Adrenal gland (tissue), 9 donors: ENCODE measurements at regions not wholly inside any gene's neighbourhood (a gene's known extent, or its start where the extent isn't known, plus 50 kb on each side); places are given as distances from the start of the nearest gene placed in this dataset.

Experiments used
- DNase-seq, 7 donors: peaks; one replicate each; pipeline ENCODE4 v3.0.0-alpha.2; 2019 to 2020
- H3K27ac ChIP-seq, 5 donors: fragments of 200-600 bp; sonication (generic) in 4 of 5; 1 replicate in 3 of 5; 2 replicates in 2 of 5; pipeline versions ENCODE4 v1.5.1 to v1.8.0; 2016 to 2020; ENCODE audit warnings: mild to moderate bottlenecking in 1 of 5
- H3K27me3 ChIP-seq: fragments of 200-600 bp; 2 replicates; pipeline ENCODE4 v1.8.0; 2021
- H3K36me3 ChIP-seq, 2 donors: fragments of 200-600 bp; replicated peaks in 1 of 2; 1 replicate in 1 of 2; 2 replicates in 1 of 2; pipeline versions ENCODE4 v1.5.1 to v1.8.0; 2018 to 2022
- H3K4me1 ChIP-seq, 2 donors: fragments of 200-600 bp; replicated peaks in 1 of 2; 1 replicate in 1 of 2; 2 replicates in 1 of 2; pipeline versions ENCODE4 v1.5.1 to v1.8.0; 2018 to 2021
- H3K4me3 ChIP-seq, 4 donors: fragments of 200-600 bp; sonication (generic) in 3 of 4; one replicate each; pipeline ENCODE4 v1.5.1; 2016 to 2018
- H3K9me3 ChIP-seq, 3 donors: fragments of 200-600 bp; sonication (generic) in 1 of 3; replicated peaks in 1 of 3; 1 replicate in 2 of 3; 2 replicates in 1 of 3; pipeline versions ENCODE4 v1.5.1 to v1.8.0; 2016 to 2021
- POLR2A ChIP-seq, 2 donors: fragments of 450-650 bp; IDR thresholded peaks; one replicate each; pipeline ENCODE4 v1.6.1; 2017; ENCODE audit warnings: antibody characterized with exemption in 2 of 2, mild to moderate bottlenecking in 2 of 2, moderate library complexity in 1 of 2
- WGBS, 4 donors: extraction: QIAGEN DNeasy Blood & Tissue Kit in 2 of 4; methylation state at CpG; one replicate each; pipeline versions ENCODE4 v1.1.5 to v1.1.7; 2013 to 2017; 5-methylcytosine and 5-hydroxymethylcytosine counted together
- intact Hi-C, 2 donors: fragments of 100-400 bp; cut with DNase I; formaldehyde crosslinking; loops; one replicate each; pipeline versions ENCODE4 v1.14.1 to v1.15.0; 2022 to 2023
- TF ChIP-seq, protein P1 (sequence below), 6 experiments: fragments of 450-650 bp in 4 of 6; fragments of 200-600 bp in 2 of 6; sonication (generic) in 1 of 6; IDR thresholded peaks; 1 replicate in 5 of 6; 2 replicates in 1 of 6; pipeline versions ENCODE4 v1.5.1 to v1.8.0; 2016 to 2021; ENCODE audit warnings: antibody characterized with exemption in 6 of 6, mild to moderate bottlenecking in 2 of 6, moderate library complexity in 1 of 6
- donor health status: healthy with polysubstance abuse.
- donor health status: Bipolar disorder and iron deficiency.
- donor health status: DM: yes; HTN: yes; CAD: no.
- donor health status: DM: no; HTN: no; CAD: no.
- donor health status: DM: no; HTN: no; CAD: no.

DNA sequence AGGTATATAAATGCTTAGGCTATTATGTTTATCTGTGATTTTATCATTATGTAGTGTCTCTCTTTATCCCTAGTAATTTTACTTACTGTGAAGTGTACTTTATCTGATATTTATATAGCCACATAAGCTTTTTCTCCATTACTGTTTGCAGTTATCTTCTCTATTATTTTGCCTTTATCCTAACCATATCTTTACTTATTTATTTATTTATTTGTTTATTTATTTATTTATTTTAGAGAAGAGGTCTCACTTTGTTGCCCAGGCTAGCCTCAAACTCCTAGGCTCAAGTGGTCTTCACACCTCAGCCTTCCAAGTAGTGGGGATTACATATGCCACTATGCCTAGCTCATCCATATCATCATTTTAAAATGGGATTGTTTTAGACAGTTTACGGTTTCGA, 331.8 kb downstream of the C7orf25 start:
- H3K4me3 ChIP-seq = no peak overlapping the region
- 96 to 99% (median 97%) methylated on average over 2 of the region's 2 CpGs for WGBS, 4 donors
- H3K27ac ChIP-seq = no peak overlapping the region
- no peaks in the 10 kb centered on the region for H3K36me3 ChIP-seq
- H3K9me3 ChIP-seq = no peaks in the 10 kb centered on the region
- H3K4me1 ChIP-seq = no peaks in the 10 kb centered on the region
- no peaks in the 10 kb centered on the region for H3K27me3 ChIP-seq
- TF ChIP-seq, protein P1, sequence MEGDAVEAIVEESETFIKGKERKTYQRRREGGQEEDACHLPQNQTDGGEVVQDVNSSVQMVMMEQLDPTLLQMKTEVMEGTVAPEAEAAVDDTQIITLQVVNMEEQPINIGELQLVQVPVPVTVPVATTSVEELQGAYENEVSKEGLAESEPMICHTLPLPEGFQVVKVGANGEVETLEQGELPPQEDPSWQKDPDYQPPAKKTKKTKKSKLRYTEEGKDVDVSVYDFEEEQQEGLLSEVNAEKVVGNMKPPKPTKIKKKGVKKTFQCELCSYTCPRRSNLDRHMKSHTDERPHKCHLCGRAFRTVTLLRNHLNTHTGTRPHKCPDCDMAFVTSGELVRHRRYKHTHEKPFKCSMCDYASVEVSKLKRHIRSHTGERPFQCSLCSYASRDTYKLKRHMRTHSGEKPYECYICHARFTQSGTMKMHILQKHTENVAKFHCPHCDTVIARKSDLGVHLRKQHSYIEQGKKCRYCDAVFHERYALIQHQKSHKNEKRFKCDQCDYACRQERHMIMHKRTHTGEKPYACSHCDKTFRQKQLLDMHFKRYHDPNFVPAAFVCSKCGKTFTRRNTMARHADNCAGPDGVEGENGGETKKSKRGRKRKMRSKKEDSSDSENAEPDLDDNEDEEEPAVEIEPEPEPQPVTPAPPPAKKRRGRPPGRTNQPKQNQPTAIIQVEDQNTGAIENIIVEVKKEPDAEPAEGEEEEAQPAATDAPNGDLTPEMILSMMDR (IDR thresholded peaks at IDR 0.05) = no peak
- TF ChIP-seq POLR2A (IDR thresholded peaks at IDR 0.05) = no peak
- intact Hi-C loops = no loop called here
- DNase-seq = no peak

DNA sequence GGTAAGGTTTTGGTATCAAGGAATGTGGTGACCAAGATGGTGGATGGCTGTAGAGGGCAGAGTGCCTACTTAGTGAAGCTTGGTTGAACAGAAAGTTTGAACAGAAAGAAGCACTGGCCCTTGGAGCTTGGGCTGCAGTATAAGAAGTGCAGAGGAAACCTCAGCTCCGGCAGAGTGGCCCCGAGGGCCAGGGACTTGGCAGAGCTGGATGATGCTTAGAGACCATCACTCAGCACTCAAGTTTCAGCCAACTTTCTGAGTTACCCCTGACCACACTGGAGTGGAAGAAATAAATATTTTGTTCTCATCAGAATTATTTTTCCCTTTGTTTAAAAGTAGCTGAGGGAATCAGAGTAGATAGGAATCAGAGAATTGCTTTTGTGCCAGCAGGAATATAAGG, 336.7 kb downstream of the C7orf25 start:
- Histone ChIP-seq H3K4me1 (no peaks in the 10 kb centered on the region), H3K36me3 (no peaks in the 10 kb centered on the region), H3K27me3 (no peaks in the 10 kb centered on the region), H3K9me3 (no peaks in the 10 kb centered on the region), H3K4me3 (no peak overlapping the region), H3K27ac (no peak overlapping the region)
- no peak for DNase-seq
- TF ChIP-seq, protein P1 (IDR thresholded peaks at IDR 0.05) = no peak
- TF ChIP-seq POLR2A (IDR thresholded peaks at IDR 0.05) = no peak
- intact Hi-C loops = no loop called here
- WGBS, 4 donors = 70 to 90% (median 76%) methylated on average over 2 of the region's 2 CpGs

DNA sequence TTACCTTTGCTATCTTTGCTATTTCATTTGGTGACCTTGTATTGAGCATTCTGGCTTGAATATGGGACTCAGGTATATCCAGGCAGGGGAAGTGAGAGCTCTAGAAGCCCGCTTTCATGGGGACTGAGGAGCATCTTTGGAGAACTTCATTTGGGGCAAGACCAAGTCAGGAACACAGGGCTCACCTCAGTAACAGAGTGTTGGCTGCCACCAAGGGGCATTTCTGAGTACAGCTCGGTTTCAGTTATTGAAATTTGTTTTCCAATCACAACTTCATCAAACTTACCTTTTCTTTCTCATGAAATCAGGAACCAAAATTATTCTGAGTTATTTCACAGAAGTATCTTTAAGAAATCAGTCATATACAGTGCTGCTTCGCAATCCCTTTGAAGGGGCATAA, 337.2 kb downstream of the C7orf25 start:
- no peaks in the 10 kb centered on the region for H3K36me3 ChIP-seq
- 70 to 87% (median 81%) methylated on average over 3 of the region's 3 CpGs for whole genome bisulfite sequencing, 4 donors
- H3K4me1 ChIP-seq = no peaks in the 10 kb centered on the region
- no peak for DNase-seq
- H3K9me3 ChIP-seq = no peaks in the 10 kb centered on the region
- intact Hi-C loops = no loop called here
- no peak for TF ChIP-seq POLR2A (IDR thresholded peaks at IDR 0.05)
- TF ChIP-seq, protein P1 (IDR thresholded peaks at IDR 0.05) = no peak
- H3K4me3 ChIP-seq = no peak overlapping the region
- no peaks in the 10 kb centered on the region for H3K27me3 ChIP-seq
- no peak overlapping the region for H3K27ac ChIP-seq

DNA sequence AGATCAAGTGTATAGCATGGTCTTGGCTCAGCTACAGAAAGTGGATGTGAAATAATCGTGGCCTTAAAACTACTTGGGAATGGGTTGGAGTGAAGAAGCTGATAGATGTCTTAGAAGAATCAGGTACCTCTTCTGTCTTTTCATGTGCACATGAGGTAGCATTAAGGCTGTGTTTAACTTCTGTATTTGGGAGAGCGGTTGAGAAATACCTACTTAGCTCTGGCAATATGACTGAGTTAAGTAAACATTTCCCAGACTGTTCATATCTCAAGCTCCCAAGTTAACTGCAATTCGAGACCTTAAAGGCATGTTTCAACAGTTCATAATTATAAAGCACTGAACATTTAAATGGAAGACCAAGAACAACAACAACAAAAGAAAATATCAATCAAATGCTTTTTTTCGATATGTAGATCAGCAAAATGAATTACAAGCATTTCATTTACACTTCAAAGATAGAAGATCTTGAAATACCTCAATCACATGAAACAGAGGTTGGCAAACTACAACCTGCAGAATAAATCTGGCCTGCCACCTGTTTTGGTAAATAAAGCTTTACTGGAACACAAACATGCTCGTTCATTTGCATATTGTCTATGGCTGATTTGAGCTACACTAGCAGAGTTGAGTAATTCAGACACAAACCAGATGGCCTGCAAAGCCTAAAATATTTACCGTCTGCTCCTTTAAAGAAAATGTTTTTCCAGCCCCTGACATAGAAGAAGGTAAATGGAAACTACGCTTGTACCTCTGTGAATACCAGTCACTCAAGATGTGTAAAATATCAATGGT, 337.1 kb upstream of the GLI3 start:
- Histone ChIP-seq H3K4me1 (no peaks in the 10 kb centered on the region), H3K9me3 (no peaks in the 10 kb centered on the region), H3K27ac (no peak overlapping the region), H3K27me3 (no peaks in the 10 kb centered on the region), H3K36me3 (no peaks in the 10 kb centered on the region), H3K4me3 (no peak overlapping the region)
- no peak for DNase-seq
- intact Hi-C loops = no loop called here
- TF ChIP-seq POLR2A (IDR thresholded peaks at IDR 0.05) = no peak
- TF ChIP-seq, protein P1 (IDR thresholded peaks at IDR 0.05) = no peak
- 63 to 75% (median 67%) methylated on average over 7 of the region's 7 CpGs for WGBS, 4 donors
